ENCODE measurements at regions not wholly inside any gene's neighbourhood (a gene's known extent, or its start where the extent isn't known, plus 50 kb on each side); places are given as distances from the start of the nearest gene placed in this dataset.

DNA sequence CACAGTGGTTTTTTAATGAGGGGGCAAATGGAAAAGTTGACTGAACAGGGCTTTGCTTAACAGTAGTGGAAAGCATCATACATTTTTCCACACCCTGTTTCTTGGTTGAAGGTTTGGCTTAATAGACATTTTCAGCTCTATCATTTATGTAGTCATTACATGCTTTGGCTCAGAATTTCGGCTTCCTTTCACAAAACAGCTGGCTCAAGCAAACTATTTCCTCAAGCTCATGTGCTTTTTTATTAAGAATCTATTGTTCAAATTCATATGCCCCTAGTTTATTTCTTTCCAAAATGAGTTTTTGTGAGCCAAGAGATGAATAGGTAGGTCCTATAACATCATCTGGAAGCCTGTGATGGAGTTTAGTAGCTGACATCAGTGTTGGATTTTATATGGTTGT, 113.8 kb downstream of the SLITRK6 start:
- TF ChIP-seq, protein P1, sequence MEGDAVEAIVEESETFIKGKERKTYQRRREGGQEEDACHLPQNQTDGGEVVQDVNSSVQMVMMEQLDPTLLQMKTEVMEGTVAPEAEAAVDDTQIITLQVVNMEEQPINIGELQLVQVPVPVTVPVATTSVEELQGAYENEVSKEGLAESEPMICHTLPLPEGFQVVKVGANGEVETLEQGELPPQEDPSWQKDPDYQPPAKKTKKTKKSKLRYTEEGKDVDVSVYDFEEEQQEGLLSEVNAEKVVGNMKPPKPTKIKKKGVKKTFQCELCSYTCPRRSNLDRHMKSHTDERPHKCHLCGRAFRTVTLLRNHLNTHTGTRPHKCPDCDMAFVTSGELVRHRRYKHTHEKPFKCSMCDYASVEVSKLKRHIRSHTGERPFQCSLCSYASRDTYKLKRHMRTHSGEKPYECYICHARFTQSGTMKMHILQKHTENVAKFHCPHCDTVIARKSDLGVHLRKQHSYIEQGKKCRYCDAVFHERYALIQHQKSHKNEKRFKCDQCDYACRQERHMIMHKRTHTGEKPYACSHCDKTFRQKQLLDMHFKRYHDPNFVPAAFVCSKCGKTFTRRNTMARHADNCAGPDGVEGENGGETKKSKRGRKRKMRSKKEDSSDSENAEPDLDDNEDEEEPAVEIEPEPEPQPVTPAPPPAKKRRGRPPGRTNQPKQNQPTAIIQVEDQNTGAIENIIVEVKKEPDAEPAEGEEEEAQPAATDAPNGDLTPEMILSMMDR (conservative IDR thresholded peaks at IDR 0.05 in 1 of 2, IDR thresholded peaks at IDR 0.05 in 1 of 2; ENCODE audit: low read depth in 1 of 2, low read length in 2 of 2), result no peak
- TF ChIP-seq EZH2 (IDR thresholded peaks at IDR 0.05; ENCODE audit: low read length, missing control alignments), result no peak
